ENCODE measurements at regions not wholly inside any gene's neighbourhood (a gene's known extent, or its start where the extent isn't known, plus 50 kb on each side); places are given as distances from the start of the nearest gene placed in this dataset.

- TF ChIP-seq CTCF (IDR thresholded peaks at IDR 0.05; ENCODE audit: extremely low read depth in 1 of 2, insufficient read depth in 1 of 2, low read depth in 1 of 2, low read length in 2 of 2) (no peak), FOS (IDR thresholded peaks at IDR 0.05; ENCODE audit: borderline replicate concordance, insufficient read depth, low read length) (no peak), EZH2 (IDR thresholded peaks at IDR 0.05; ENCODE audit: borderline replicate concordance, low read depth, low read length, severe bottlenecking) (no peak), POLR2AphosphoS5 (IDR thresholded peaks at IDR 0.05; ENCODE audit: insufficient read depth, low read depth, low read length) (no peak), GATA2 (IDR thresholded peaks at IDR 0.05; ENCODE audit: insufficient read depth, insufficient read length, low read depth, low read length) (no peak)
Measured at GRCh38 chr7:42476255-42476654, 239.2 kb upstream of the GLI3 start.
